ENCODE measurements at regions not wholly inside any gene's neighbourhood (a gene's known extent, or its start where the extent isn't known, plus 50 kb on each side); places are given as distances from the start of the nearest gene placed in this dataset.

- Histone ChIP-seq H3K9me3 (no peaks in the 10 kb centered on the region), H3K27ac (no peak overlapping the region), H3K36me3 (ENCODE audit: insufficient read depth in 1 of 2, low read depth in 1 of 2) (no peaks in the 10 kb centered on the region), H3K4me3 (no peak overlapping the region), H3K4me1 (no peaks in the 10 kb centered on the region), H3K27me3 (ENCODE audit: insufficient read depth in 3 of 3, low read length in 2 of 3) (no peaks in the 10 kb centered on the region)
- DNase-seq (no peak), ATAC-seq (no peak)
- intact Hi-C loops (cut with DNase I): loop anchor here in 1 of 2 donors (10.0 kb wide), 1 partner anchor 58 kb away; no protein-coding TSS in a partner anchor
- no peak for TF ChIP-seq CTCF (IDR thresholded peaks at IDR 0.05)
- 89 to 97% (median 89%) methylated on average over 6 of the region's 6 CpGs for WGBS, 3 donors
Measured at GRCh38 chr9:108072740-108073139, 583.2 kb upstream of the KLF4 start.

- DNase-seq: no peak
- TF ChIP-seq CTCF (IDR thresholded peaks at IDR 0.05): no peak
- 92 to 100% (median 93%) methylated on average over 5 of the region's 5 CpGs for WGBS, 3 donors
- no peaks in the 10 kb centered on the region for H3K9me3 ChIP-seq
- no peaks in the 10 kb centered on the region for H3K36me3 ChIP-seq (ENCODE audit: insufficient read depth in 1 of 2, low read depth in 1 of 2)
- no peaks in the 10 kb centered on the region for H3K4me1 ChIP-seq
- no peaks in the 10 kb centered on the region for H3K27me3 ChIP-seq (ENCODE audit: insufficient read depth in 3 of 3, low read length in 2 of 3)
- H3K4me3 ChIP-seq: no peak overlapping the region
- no peak overlapping the region for H3K27ac ChIP-seq
- intact Hi-C loops (cut with DNase I): loop anchor here in 1 of 2 donors (10.0 kb wide), 1 partner anchor 56 kb away; no protein-coding TSS in a partner anchor
- no peak for ATAC-seq
Measured at GRCh38 chr9:108070861-108071260, 581.3 kb upstream of the KLF4 start.

GRCh38 chr9:108069991-108070390 is 580.4 kb upstream of the KLF4 start:
- Histone ChIP-seq H3K4me1 (no peaks in the 10 kb centered on the region), H3K4me3 (no peak overlapping the region), H3K27me3 (ENCODE audit: insufficient read depth in 3 of 3, low read length in 2 of 3) (no peaks in the 10 kb centered on the region), H3K36me3 (ENCODE audit: insufficient read depth in 1 of 2, low read depth in 1 of 2) (no peaks in the 10 kb centered on the region), H3K27ac (no peak overlapping the region), H3K9me3 (no peaks in the 10 kb centered on the region)
- intact Hi-C loops (cut with DNase I): loop anchor here in 1 of 2 donors (10.0 kb wide), 1 partner anchor 55 kb away; no protein-coding TSS in a partner anchor
- WGBS, 3 donors: 76 to 87% (median 80%) methylated on average over 1 of the region's 1 CpG
- DNase-seq (no peak), ATAC-seq (no peak)
- TF ChIP-seq CTCF (IDR thresholded peaks at IDR 0.05): no peak

DNA sequence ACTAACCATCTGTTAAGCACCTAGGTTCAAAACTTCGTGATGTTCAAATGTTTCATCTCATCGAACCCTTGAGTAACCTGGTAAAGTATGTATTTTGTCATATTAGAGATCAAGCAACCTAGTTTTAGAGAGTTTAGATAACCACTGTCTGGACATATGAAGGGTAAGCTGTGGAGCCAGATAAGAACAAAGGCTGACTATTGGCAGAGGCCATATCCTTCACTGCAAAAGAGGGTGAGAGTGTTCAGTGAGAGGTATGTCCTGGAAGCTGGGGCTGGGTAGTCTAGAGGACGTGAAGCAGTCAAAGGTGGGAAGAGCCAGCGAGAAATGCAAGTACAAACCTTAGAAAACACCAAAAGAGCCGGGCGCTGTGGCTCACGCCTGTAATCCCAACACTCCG is 573.1 kb upstream of the KLF4 start:
- H3K36me3 ChIP-seq (ENCODE audit: insufficient read depth in 1 of 2, low read depth in 1 of 2): no peaks in the 10 kb centered on the region
- no peak overlapping the region for H3K4me3 ChIP-seq
- DNase-seq (no peak), ATAC-seq (no peak)
- 94 to 96% (median 94%) methylated on average over 8 of the region's 8 CpGs for WGBS, 3 donors
- H3K9me3 ChIP-seq: no peaks in the 10 kb centered on the region
- intact Hi-C loops (cut with DNase I): no loop called here
- H3K27ac ChIP-seq: no peak overlapping the region
- H3K4me1 ChIP-seq: no peaks in the 10 kb centered on the region
- H3K27me3 ChIP-seq (ENCODE audit: insufficient read depth in 3 of 3, low read length in 2 of 3): no peaks in the 10 kb centered on the region
- TF ChIP-seq CTCF (IDR thresholded peaks at IDR 0.05): no peak

DNA sequence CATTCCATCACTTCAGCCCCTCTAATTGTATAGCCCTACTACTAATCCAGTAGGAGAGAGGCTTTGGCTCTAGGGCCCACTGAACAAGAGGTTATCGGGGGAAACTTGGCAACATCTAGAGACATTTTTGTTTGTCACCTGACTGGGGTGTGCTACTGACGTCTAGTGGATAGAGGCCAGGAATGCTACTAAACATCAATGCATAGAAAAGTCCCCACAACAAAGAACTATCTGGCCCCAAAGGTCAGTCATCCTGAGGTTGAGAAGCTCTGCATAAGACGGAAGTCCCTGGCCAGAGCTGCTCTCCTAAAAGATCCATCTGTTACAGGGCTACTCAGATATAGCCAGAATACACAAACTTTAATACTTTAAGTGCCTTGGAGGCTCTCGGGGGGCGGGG is 570.6 kb upstream of the KLF4 start:
- Histone ChIP-seq H3K4me1 (peaks cover 18% of the 10 kb centered on the region), H3K27me3 (ENCODE audit: insufficient read depth in 3 of 3, low read length in 2 of 3) (no peaks in the 10 kb centered on the region), H3K36me3 (ENCODE audit: insufficient read depth in 1 of 2, low read depth in 1 of 2) (no peaks in the 10 kb centered on the region), H3K27ac (no peak overlapping the region), H3K4me3 (no peak overlapping the region), H3K9me3 (no peaks in the 10 kb centered on the region)
- no peak for DNase-seq
- 87 to 90% (median 90%) methylated on average over 5 of the region's 5 CpGs for WGBS, 3 donors
- intact Hi-C loops (cut with DNase I): no loop called here
- TF ChIP-seq CTCF (IDR thresholded peaks at IDR 0.05): no peak
- ATAC-seq: no peak
